Fibroblast of lung (primary cell): ENCODE measurements at regions not wholly inside any gene's neighbourhood (a gene's known extent, or its start where the extent isn't known, plus 50 kb on each side); places are given as distances from the start of the nearest gene placed in this dataset.

Experiments used
- DNase-seq, 2 donors: peaks; one replicate each; pipeline versions ENCODE4 v3.0.0 to v3.0.0-alpha.2; 2010; ENCODE audit warnings: low read depth in 2 of 2
- H2AFZ ChIP-seq: 2 replicates; pipeline ENCODE4 v1.5.1; 2012; ENCODE audit warnings: low read length, control low read depth, inconsistent platforms
- H3K27ac ChIP-seq: 2 replicates; pipeline ENCODE4 v1.5.1; 2011; ENCODE audit warnings: low read length, control low read depth; ENCODE audit not compliant: insufficient read depth
- H3K27me3 ChIP-seq: 2 replicates; pipeline ENCODE4 v1.5.1; 2011; ENCODE audit warnings: mild to moderate bottlenecking, low read length; ENCODE audit not compliant: control insufficient read depth, insufficient read depth
- H3K36me3 ChIP-seq: 2 replicates; pipeline ENCODE4 v1.5.1; 2011; ENCODE audit warnings: low read length; ENCODE audit not compliant: control insufficient read depth, insufficient read depth
- H3K4me1 ChIP-seq: 2 replicates; pipeline ENCODE4 v1.5.1; 2011; ENCODE audit warnings: low read length; ENCODE audit not compliant: control insufficient read depth, insufficient read depth; ENCODE audit errors: extremely low read depth
- H3K4me2 ChIP-seq: 2 replicates; pipeline ENCODE4 v1.5.1; 2011; ENCODE audit warnings: low read length, control low read depth; ENCODE audit not compliant: insufficient read depth; ENCODE audit errors: extremely low read depth
- H3K4me3 ChIP-seq, 4 experiments: fragments of 200-600 bp in 1 of 4; sonication (generic) in 1 of 4; replicated peaks in 1 of 4; 2 replicates each; pipeline ENCODE4 v1.5.1; 2011 to 2016; ENCODE audit warnings: low read length in 4 of 4, low read depth in 3 of 4, mild to moderate bottlenecking in 3 of 4, control low read depth in 2 of 4, inconsistent platforms in 1 of 4, mixed read lengths in 1 of 4; ENCODE audit not compliant: insufficient read depth in 1 of 4; ENCODE audit errors: control extremely low read depth in 1 of 4
- H3K79me2 ChIP-seq: 2 replicates; pipeline ENCODE4 v1.5.1; 2012; ENCODE audit warnings: mild to moderate bottlenecking, low read length, inconsistent platforms; ENCODE audit not compliant: control insufficient read depth, insufficient read depth
- H3K9ac ChIP-seq: 2 replicates; pipeline ENCODE4 v1.5.1; 2011; ENCODE audit warnings: mild to moderate bottlenecking, low read length, control low read depth; ENCODE audit not compliant: insufficient read depth
- H3K9me3 ChIP-seq: 2 replicates; pipeline ENCODE4 v1.5.1; 2012; ENCODE audit warnings: low read depth, low read length; ENCODE audit not compliant: control insufficient read depth, insufficient read depth
- H4K20me1 ChIP-seq: 2 replicates; pipeline ENCODE4 v1.5.1; 2011; ENCODE audit warnings: low read length; ENCODE audit not compliant: control insufficient read depth, insufficient read depth; ENCODE audit errors: extremely low read depth
- EZH2 ChIP-seq: IDR thresholded peaks from 2 replicates; pipeline ENCODE4 v1.5.1; 2012; ENCODE audit warnings: low read length, control low read depth, mild to moderate bottlenecking; ENCODE audit errors: missing control alignments
- TF ChIP-seq, protein P1 (sequence below), 2 donors: IDR thresholded peaks in 1 of 2; conservative IDR thresholded peaks in 1 of 2; 1 replicate in 1 of 2; 2 replicates in 1 of 2; pipeline ENCODE4 v1.5.1; 2011 to 2012; ENCODE audit warnings: low read length in 2 of 2, control low read depth in 1 of 2, inconsistent platforms in 1 of 2, low read depth in 1 of 2, mild to moderate bottlenecking in 1 of 2

DNA sequence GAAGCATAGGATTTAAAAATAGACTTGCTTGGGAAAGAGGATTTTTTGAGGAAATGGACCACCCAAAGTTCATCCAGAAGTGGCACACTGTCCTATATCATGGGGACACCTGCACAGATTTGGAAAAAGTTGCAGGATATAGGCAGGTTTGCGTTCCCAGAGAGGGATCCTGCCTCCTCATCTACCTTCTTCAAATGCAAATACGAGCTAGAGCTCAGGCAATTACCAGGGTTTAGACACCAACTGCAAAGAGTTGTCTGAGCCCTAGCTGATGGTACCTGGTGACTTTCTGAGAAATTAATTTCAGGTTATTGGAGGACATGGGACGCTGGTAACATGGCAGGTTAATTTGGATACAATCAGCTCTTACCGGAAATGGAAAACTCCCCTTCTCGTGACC lies 423.7 kb upstream of the MTPN start:
- Histone ChIP-seq H3K9me3 (no peaks in the 10 kb centered on the region), H3K9ac (no peak overlapping the region), H3K4me2 (no peak overlapping the region), H3K36me3 (no peaks in the 10 kb centered on the region), H3K4me1 (no peaks in the 10 kb centered on the region), H3K27ac (no peak overlapping the region), H3K79me2 (no peaks in the 10 kb centered on the region), H3K27me3 (no peaks in the 10 kb centered on the region), H2AFZ (no peak overlapping the region), H4K20me1 (no peaks in the 10 kb centered on the region), H3K4me3 (no peak overlapping the region)
- no peak for DNase-seq
- no peak for TF ChIP-seq EZH2
- TF ChIP-seq, protein P1, sequence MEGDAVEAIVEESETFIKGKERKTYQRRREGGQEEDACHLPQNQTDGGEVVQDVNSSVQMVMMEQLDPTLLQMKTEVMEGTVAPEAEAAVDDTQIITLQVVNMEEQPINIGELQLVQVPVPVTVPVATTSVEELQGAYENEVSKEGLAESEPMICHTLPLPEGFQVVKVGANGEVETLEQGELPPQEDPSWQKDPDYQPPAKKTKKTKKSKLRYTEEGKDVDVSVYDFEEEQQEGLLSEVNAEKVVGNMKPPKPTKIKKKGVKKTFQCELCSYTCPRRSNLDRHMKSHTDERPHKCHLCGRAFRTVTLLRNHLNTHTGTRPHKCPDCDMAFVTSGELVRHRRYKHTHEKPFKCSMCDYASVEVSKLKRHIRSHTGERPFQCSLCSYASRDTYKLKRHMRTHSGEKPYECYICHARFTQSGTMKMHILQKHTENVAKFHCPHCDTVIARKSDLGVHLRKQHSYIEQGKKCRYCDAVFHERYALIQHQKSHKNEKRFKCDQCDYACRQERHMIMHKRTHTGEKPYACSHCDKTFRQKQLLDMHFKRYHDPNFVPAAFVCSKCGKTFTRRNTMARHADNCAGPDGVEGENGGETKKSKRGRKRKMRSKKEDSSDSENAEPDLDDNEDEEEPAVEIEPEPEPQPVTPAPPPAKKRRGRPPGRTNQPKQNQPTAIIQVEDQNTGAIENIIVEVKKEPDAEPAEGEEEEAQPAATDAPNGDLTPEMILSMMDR (conservative IDR thresholded peaks at IDR 0.05 in 1 of 2, IDR thresholded peaks at IDR 0.05 in 1 of 2; ENCODE audit: low read depth in 1 of 2, low read length in 2 of 2), result no peak

DNA sequence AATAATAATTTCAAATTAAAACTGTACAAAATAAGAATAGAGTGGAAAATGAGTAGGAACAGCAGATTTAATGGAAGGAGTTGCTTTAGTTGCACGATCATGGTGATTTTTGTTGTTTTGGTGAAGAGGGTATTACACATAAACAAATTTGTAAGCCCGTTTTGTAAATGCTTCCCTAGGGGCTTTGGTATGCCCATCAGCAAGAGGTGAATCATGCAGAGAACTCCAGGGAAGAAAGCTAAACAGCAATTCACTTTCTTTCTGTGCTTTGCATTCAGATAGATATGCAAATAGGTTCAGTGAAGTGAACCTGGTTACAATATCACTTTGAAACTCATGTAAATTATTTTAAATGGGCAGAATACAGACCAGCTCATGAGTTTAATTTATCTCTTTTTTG lies 422.2 kb upstream of the MTPN start:
- Histone ChIP-seq H4K20me1 (no peaks in the 10 kb centered on the region), H2AFZ (no peak overlapping the region), H3K4me2 (no peak overlapping the region), H3K27me3 (no peaks in the 10 kb centered on the region), H3K36me3 (no peaks in the 10 kb centered on the region), H3K9me3 (no peaks in the 10 kb centered on the region), H3K4me1 (no peaks in the 10 kb centered on the region), H3K9ac (no peak overlapping the region), H3K4me3 (no peak overlapping the region), H3K27ac (no peak overlapping the region), H3K79me2 (no peaks in the 10 kb centered on the region)
- TF ChIP-seq, protein P1 (conservative IDR thresholded peaks at IDR 0.05 in 1 of 2, IDR thresholded peaks at IDR 0.05 in 1 of 2; ENCODE audit: low read depth in 1 of 2, low read length in 2 of 2), result no peak
- no peak for TF ChIP-seq EZH2
- DNase-seq, result no peak

DNA sequence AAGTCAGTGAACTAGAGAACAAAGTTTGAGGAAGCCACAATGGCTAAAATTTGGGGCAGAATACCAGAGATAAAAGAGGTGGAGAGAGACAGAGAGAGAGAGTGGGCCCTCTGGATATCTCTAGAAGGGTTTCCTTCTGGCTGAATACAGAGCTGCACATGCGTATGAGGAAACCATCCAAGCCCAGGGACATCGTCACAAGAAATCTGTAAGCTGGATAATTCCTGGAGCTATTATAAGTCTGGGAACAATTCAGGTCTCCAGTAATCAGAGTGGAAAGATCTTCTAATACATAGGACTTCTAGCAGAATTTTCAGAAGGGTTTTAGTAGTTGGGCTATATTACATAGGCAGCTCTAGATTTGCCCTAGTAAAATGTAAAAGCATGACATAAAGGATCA lies 415.7 kb upstream of the MTPN start:
- no peaks in the 10 kb centered on the region for H4K20me1 ChIP-seq
- no peaks in the 10 kb centered on the region for H3K4me1 ChIP-seq
- no peaks in the 10 kb centered on the region for H3K79me2 ChIP-seq
- no peak overlapping the region for H3K4me2 ChIP-seq
- no peak overlapping the region for H3K4me3 ChIP-seq
- H3K9me3 ChIP-seq, result no peaks in the 10 kb centered on the region
- no peaks in the 10 kb centered on the region for H3K27me3 ChIP-seq
- DNase-seq, result no peak
- no peaks in the 10 kb centered on the region for H3K36me3 ChIP-seq
- H3K27ac ChIP-seq, result no peak overlapping the region
- no peak overlapping the region for H3K9ac ChIP-seq
- TF ChIP-seq EZH2, result no peak
- TF ChIP-seq, protein P1 (conservative IDR thresholded peaks at IDR 0.05 in 1 of 2, IDR thresholded peaks at IDR 0.05 in 1 of 2; ENCODE audit: low read depth in 1 of 2, low read length in 2 of 2), result no peak
- H2AFZ ChIP-seq, result no peak overlapping the region
